Esophagus muscularis mucosa (tissue), 4 donors: ENCODE measurements at regions not wholly inside any gene's neighbourhood (a gene's known extent, or its start where the extent isn't known, plus 50 kb on each side); places are given as distances from the start of the nearest gene placed in this dataset.
"Not testable (repeated sequence)": the region's sequence is repeated elsewhere in the genome, so short reads cannot be mapped to it uniquely, and the experiment has no call there.

ENCODE experiments used
- EP300 ChIP-seq: sonication (generic); formaldehyde crosslinking; IDR thresholded peaks from one replicate; pipeline ENCODE4 v1.6.1; 2017; ENCODE audit warnings: antibody characterized with exemption
- POLR2A ChIP-seq: fragments of 450-650 bp; IDR thresholded peaks from one replicate; pipeline ENCODE4 v1.6.1; 2017; ENCODE audit warnings: antibody characterized with exemption, moderate library complexity, mild to moderate bottlenecking, low read depth
- POLR2AphosphoS5 ChIP-seq, 2 donors: sonication (generic); formaldehyde crosslinking; IDR thresholded peaks; one replicate each; pipeline ENCODE4 v1.6.1; 2017; ENCODE audit warnings: antibody characterized with exemption in 2 of 2
- TF ChIP-seq, protein P1 (sequence below), 3 experiments: fragments of 200-600 bp in 2 of 3; fragments of 450-650 bp in 1 of 3; sonication (generic) in 2 of 3; IDR thresholded peaks; one replicate each; pipeline ENCODE4 v1.5.1; 2017 to 2019; ENCODE audit warnings: antibody characterized with exemption in 3 of 3, mild to moderate bottlenecking in 2 of 3, moderate library complexity in 1 of 3

DNA sequence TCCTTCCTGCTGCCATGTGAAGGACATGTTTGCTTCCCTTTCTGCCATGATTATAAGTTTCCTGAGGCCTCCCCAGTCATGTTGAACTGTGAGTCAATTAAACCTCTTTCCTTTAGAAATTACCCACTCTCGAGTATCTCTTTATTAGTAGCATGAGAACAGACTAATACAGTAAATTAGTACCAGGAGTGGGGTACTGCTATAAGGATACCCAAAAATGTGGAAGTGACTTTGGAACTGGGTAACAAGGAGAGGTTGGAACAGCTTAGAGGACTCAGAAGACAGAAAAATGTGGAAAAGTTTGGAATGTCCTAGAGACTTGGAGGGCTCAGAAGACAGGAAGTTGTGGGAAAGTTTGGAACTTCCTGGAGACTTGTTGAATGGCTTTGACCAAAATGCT, 283.0 kb upstream of the DEPDC1 start:
- TF ChIP-seq, protein P1, sequence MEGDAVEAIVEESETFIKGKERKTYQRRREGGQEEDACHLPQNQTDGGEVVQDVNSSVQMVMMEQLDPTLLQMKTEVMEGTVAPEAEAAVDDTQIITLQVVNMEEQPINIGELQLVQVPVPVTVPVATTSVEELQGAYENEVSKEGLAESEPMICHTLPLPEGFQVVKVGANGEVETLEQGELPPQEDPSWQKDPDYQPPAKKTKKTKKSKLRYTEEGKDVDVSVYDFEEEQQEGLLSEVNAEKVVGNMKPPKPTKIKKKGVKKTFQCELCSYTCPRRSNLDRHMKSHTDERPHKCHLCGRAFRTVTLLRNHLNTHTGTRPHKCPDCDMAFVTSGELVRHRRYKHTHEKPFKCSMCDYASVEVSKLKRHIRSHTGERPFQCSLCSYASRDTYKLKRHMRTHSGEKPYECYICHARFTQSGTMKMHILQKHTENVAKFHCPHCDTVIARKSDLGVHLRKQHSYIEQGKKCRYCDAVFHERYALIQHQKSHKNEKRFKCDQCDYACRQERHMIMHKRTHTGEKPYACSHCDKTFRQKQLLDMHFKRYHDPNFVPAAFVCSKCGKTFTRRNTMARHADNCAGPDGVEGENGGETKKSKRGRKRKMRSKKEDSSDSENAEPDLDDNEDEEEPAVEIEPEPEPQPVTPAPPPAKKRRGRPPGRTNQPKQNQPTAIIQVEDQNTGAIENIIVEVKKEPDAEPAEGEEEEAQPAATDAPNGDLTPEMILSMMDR (IDR thresholded peaks at IDR 0.05), result not testable (repeated sequence)
- not testable (repeated sequence) for TF ChIP-seq EP300; POLR2A; POLR2AphosphoS5 (IDR thresholded peaks at IDR 0.05)
